A673 (cell line): ENCODE measurements at regions not wholly inside any gene's neighbourhood (a gene's known extent, or its start where the extent isn't known, plus 50 kb on each side); places are given as distances from the start of the nearest gene placed in this dataset.

Experiments
- BruUV-seq: library from RNA; stranded (reverse); fragments of 400-500 nt; replicated peaks from 2 replicates; lab custom pipeline; 2021; lab: Mats Ljungman, UMichigan
- CTCF ChIA-PET: fragments of 300-600 bp; sonication (Branson Sonifier 250); formaldehyde crosslinking; loops from one replicate; lab custom pipeline; 2022; ENCODE audit warnings: antibody characterized with exemption; lab: Charles Lee
- POLR2A ChIA-PET: fragments of 300-600 bp; sonication (Branson Sonifier 250); formaldehyde crosslinking; loops from one replicate; lab custom pipeline; 2022; ENCODE audit warnings: antibody characterized with exemption; ENCODE audit not compliant: low non-redundant PET; lab: Charles Lee
- DNase-seq: peaks from one replicate; pipeline ENCODE4 v3.0.0-alpha.2; 2015; ENCODE audit warnings: low spot score
- H3K27ac ChIP-seq: fragments of 200-600 bp; sonication (generic); 2 replicates; pipeline ENCODE4 v1.5.1; 2016; ENCODE audit warnings: mixed run types, low read depth, mild to moderate bottlenecking, mixed read lengths, antibody characterized with exemption, low read length; ENCODE audit not compliant: poor library complexity, severe bottlenecking
- H3K27me3 ChIP-seq: fragments of 200-600 bp; sonication (generic); replicated peaks from 2 replicates; pipeline ENCODE4 v1.6.1; 2017; ENCODE audit warnings: mixed run types, low read depth, mild to moderate bottlenecking, mixed read lengths, antibody characterized with exemption, low read length; ENCODE audit not compliant: insufficient read depth, poor library complexity
- H3K36me3 ChIP-seq: fragments of 200-600 bp; sonication (generic); 2 replicates; pipeline ENCODE4 v1.6.1; 2016; ENCODE audit warnings: mixed run types, mild to moderate bottlenecking, mixed read lengths, antibody characterized with exemption, low read length; ENCODE audit not compliant: insufficient read depth, poor library complexity, severe bottlenecking
- H3K4me1 ChIP-seq: fragments of 200-600 bp; sonication (generic); 2 replicates; pipeline ENCODE4 v1.6.1; 2017; ENCODE audit warnings: mixed run types, mild to moderate bottlenecking, mixed read lengths, antibody characterized with exemption, low read length; ENCODE audit not compliant: insufficient read depth, poor library complexity, severe bottlenecking
- H3K4me3 ChIP-seq: fragments of 200-600 bp; sonication (generic); 2 replicates; pipeline ENCODE4 v1.5.1; 2016; ENCODE audit warnings: low read depth, mixed run types, mild to moderate bottlenecking, mixed read lengths, low read length; ENCODE audit not compliant: poor library complexity, severe bottlenecking
- H3K9me3 ChIP-seq: fragments of 200-600 bp; sonication (generic); 2 replicates; pipeline ENCODE4 v1.6.1; 2016; ENCODE audit warnings: mixed run types, low read depth, mild to moderate bottlenecking, mixed read lengths, antibody characterized with exemption, low read length; ENCODE audit not compliant: poor library complexity, severe bottlenecking
- EZH2 ChIP-seq: fragments of 200-600 bp; sonication (generic); IDR thresholded peaks from 2 replicates; pipeline ENCODE4 v1.6.1; 2017; ENCODE audit warnings: borderline replicate concordance, low read depth, mild to moderate bottlenecking, mixed read lengths, antibody characterized with exemption, low read length; ENCODE audit not compliant: poor library complexity, severe bottlenecking
- intact Hi-C: fragments of 100-400 bp; cut with micrococcal nuclease; formaldehyde crosslinking; loops from one replicate; pipeline ENCODE4 v1.10.0; 2022; ENCODE audit not compliant: unreplicated experiment
- TF ChIP-seq, protein P1 (sequence below): fragments of 300-800, 200-600 bp; sonication (generic); conservative IDR thresholded peaks from 2 replicates; pipeline ENCODE4 v1.5.1; 2017; ENCODE audit warnings: low read depth, mild to moderate bottlenecking, antibody characterized with exemption, low read length, moderate library complexity, mixed read lengths

DNA sequence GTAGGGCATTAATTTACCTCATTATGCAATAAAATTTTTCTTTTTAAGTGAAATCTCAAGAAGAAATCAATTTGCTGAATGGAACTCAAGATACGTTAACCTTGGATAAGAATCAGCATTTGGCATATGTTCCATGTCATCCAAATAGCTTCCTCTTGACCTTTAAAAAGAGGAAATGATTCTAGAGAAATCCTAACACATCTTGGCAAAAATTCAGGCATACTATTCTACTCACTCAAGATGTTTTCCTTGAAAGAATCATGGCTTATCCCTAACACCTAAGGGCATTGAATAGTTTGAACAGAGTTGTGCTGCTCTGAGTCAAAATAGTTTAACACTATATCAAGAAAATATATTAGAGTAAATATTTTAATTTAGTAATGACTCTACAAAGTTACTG lies 678.0 kb downstream of the EPHA4 start:
- intact Hi-C loops: no loop called here
- ChIA-PET CTCF (no interaction called here), POLR2A (no interaction called here)
- Histone ChIP-seq H3K27me3 (peaks cover 13% of the 10 kb centered on the region), H3K9me3 (no peaks in the 10 kb centered on the region), H3K27ac (no peak overlapping the region), H3K36me3 (no peaks in the 10 kb centered on the region), H3K4me3 (no peak overlapping the region), H3K4me1 (peaks cover 14% of the 10 kb centered on the region)
- DNase-seq: peak; percentile 61
- no TSS peak for BruUV-seq
- TF ChIP-seq, protein P1, sequence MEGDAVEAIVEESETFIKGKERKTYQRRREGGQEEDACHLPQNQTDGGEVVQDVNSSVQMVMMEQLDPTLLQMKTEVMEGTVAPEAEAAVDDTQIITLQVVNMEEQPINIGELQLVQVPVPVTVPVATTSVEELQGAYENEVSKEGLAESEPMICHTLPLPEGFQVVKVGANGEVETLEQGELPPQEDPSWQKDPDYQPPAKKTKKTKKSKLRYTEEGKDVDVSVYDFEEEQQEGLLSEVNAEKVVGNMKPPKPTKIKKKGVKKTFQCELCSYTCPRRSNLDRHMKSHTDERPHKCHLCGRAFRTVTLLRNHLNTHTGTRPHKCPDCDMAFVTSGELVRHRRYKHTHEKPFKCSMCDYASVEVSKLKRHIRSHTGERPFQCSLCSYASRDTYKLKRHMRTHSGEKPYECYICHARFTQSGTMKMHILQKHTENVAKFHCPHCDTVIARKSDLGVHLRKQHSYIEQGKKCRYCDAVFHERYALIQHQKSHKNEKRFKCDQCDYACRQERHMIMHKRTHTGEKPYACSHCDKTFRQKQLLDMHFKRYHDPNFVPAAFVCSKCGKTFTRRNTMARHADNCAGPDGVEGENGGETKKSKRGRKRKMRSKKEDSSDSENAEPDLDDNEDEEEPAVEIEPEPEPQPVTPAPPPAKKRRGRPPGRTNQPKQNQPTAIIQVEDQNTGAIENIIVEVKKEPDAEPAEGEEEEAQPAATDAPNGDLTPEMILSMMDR: no peak
- no peak for TF ChIP-seq EZH2

DNA sequence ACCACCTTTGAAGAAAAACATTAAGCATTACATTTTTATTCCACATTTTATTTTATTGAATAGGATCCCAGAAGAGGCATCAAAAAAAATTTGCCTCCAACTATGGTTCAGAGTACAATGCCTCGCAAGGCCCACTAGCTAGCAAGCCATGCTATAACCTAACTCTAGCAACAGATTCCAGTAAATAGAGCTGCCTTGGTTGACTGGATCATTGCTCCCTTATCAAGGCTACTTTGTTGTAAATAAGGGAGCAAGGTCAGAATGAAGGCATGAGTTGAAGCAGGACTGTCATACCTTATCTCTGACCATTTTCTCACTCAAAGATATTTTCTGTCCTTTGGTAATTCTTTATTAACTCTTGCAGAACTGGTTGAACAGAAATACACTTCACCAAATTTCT lies 672.6 kb downstream of the EPHA4 start:
- POLR2A ChIA-PET: no interaction called here
- intact Hi-C loops: no loop called here
- Histone ChIP-seq H3K36me3 (no peaks in the 10 kb centered on the region), H3K27ac (no peak overlapping the region), H3K27me3 (peaks cover 13% of the 10 kb centered on the region), H3K4me3 (no peak overlapping the region), H3K9me3 (no peaks in the 10 kb centered on the region), H3K4me1 (no peaks in the 10 kb centered on the region)
- no peak for DNase-seq
- CTCF ChIA-PET: no interaction called here
- TF ChIP-seq EZH2: no peak
- TF ChIP-seq, protein P1: no peak
- BruUV-seq: no TSS peak

DNA sequence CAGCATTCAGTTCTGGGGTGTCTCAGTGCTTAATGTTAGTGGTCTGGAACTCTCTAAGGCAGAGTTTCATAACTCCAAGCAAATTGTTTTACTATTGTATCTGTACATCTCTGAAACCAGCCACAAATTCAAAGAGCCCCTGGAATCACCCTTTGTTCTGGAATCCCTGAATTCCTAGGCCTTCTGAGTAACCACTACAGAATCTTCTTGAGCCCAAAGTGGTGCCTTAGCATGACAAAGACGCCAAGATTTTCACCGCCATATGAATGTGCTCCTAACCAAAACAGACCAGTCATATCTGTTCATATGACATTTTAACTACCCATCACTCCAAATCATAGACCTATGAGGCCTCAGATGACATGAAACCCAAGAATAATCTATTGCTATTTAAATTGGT lies 668.1 kb downstream of the EPHA4 start:
- TF ChIP-seq, protein P1: no peak
- no peak for TF ChIP-seq EZH2
- H3K36me3 ChIP-seq: no peaks in the 10 kb centered on the region
- no peaks in the 10 kb centered on the region for H3K4me1 ChIP-seq
- intact Hi-C loops: no loop called here
- ChIA-PET CTCF (no interaction called here), POLR2A (no interaction called here)
- no peaks in the 10 kb centered on the region for H3K27me3 ChIP-seq
- no peaks in the 10 kb centered on the region for H3K9me3 ChIP-seq
- H3K27ac ChIP-seq: no peak overlapping the region
- BruUV-seq: no TSS peak
- no peak for DNase-seq
- no peak overlapping the region for H3K4me3 ChIP-seq
